ENCODE measurements at regions not wholly inside any gene's neighbourhood (a gene's known extent, or its start where the extent isn't known, plus 50 kb on each side); places are given as distances from the start of the nearest gene placed in this dataset.

DNA sequence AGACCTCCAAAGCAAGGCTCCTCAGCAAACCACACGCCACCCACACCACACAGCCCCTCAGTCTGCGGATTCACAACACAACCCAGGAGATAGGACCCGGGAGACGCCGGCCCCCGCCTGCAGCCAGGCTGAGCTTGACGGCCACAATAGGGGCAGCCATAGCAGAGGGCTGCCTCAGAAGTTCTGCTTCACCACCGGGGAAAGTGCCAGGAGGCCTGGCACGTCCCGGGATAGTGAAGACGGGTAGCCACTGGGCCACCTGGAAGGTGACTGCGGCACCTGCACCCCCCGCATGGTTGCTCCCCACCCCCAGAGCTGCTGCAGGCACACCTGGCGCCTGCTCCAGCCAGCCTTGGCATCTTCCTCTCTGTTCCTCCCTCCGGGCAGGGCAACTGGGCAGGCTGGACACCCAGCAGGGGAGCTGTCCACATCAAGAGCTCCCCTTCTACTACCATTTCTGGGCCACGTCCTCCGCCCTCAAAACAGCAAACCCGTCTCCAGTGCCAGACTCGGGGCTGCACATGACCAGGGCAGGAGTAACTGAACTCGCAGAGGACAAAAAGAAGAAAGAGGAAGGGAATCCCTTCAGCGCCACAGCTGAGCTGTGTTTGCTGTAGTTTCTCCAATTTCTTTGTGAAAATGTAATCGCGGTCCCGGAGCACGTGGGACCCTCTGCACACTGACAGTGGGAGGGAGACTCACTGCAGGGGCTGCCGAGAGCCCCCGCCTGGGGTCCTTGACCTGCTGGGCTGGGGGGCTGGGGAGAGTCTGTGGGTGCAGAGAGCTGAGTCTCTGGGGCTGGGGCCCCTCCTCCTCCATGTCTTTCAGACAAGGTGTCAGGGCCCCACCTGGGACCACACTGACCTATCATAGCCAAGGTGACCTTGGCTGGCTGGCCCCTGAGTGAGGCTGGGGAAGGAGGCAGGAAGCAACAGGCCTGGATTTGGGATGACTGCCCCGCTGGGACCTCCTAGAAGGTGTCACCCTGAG lies 74.2 kb upstream of the C14orf180 start:
- DNase-seq, result no peak

DNA sequence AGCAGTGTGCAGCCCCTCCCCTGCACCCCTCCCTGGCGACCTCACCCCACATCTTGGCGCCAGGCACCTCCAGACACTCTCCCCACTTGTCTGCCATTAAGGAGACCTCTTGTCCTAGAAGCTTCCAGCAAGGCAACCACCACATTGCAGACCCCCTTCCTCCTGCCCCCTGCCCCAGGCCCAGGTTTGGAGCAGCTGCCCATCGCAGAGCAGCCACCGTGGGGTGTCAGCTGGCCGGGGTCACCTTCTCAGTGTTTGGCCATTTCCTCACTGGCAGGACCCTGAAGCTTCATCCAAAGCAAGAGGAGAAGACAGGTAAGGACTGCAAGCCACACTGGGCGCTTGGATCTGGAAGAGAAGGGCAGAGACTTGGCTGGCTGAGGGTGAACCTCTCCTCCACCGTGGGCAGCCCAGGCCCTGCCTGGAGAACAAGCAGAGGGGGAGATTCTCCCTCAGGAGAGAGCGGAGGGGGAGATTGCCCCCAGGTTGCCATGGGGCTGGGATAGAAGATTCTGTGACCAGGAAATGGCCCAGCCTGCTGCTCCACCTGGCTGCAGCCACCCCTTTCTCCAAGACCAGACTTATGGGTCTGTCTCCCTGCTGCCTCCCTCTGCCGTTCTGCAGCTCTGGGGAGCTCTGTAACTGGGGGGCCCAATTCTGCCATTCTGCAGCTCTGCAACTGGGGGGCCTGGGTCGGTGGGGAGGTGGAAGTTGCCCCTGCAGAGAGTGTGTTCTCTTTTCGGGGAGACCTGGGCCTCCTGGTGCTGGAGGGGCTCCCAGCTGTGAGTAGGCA lies 72.9 kb upstream of the C14orf180 start:
- DNase-seq, result no peak

DNA sequence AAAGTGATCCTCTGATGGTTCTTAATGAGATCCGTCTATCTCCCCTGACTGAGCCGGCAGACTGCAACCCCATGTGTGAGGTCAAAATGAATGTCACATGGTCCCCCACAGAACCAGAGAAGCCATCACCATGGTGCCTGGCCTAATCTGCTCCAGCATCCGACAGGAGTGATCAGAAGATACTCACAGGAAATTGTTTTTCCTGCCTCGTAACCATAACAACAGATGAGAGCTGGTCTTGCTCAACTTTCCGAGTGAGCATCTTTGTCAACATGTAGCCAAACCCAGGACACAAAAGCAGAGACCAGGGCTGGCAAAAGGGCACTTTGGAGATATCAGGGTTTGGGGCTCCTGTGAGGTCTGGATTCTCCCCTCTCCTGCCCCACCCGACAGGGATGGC lies 72.1 kb upstream of the C14orf180 start:
- no peak for DNase-seq

DNA sequence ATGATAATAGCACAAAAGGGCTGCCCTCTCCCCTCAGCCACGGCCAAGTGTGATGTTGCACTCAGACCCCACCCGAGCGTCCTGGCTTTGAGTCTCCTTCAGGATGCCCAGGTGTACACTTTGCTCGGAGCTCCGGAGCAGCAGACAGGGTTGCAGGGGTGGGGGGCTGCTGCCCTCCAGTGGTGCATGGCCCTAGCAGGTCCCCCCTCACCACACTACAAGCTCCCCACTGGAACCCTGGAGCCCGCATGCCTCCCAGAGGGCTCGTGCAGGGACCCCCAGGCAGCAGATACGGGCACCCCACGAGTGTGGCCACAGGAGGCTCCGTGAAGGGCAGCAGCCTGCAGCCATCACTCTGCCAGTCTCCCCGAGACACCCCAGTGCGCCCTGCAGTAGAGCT lies 69.9 kb upstream of the C14orf180 start:
- no peak for DNase-seq

DNA sequence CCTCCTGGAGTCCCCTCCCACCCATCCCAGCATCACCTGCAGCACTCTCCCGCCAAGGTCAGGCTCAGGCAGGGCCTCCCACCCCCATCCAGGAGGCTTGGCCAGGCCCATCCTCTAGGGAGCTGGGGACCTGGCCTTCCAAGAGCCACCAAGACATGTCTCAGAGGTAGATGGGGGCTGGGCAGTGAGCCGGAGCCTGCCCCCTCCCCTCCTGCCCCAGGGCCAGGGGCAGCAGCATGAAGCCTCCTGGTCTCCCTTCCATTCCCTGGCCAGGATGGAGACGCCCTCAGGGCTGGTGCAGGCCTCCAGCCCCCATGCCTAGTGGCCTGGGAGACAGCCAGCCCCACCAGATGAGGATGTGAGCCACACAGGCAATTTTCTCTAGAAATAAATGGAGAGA lies 69.3 kb upstream of the C14orf180 start:
- DNase-seq, result no peak

DNA sequence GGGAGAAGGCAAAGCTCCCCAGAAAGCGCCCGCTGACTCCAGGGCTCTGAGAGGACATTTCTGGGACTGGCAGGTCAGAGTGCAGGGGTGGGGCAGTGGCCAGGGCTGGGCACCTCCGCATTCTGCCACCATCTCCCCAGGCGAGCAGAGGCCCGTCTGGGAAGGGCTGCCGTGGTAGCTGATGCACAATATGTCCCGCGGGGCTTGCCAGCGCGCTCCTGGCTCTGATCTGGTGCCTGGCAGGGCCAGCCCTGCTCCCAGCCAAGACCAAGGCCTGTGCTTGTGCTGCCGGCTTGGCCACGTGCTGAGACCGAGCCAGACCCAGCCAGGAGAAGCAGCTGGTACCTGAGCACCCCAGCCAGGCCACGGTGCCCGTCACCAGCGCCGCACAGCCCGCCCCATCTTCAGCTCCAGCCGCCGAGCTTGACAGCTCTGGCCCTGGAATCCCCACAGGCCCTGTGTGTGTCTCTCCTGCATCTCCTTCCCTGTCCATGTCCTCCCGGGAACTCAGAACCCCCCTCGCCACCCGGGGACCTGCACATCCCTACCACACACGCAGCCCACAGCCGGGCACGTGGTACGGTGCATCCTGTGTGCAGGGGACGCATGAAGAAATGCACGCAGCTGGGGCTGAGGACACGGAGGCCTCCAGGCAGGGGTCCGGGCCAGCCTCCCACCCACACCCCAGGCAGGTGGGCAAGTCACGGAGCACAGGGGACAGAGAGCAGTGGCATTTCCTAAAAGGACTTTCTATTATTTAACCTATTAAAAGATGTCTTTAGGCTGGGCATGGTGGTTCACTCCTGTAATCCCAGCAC lies 68.6 kb upstream of the C14orf180 start:
- no peak for DNase-seq

DNA sequence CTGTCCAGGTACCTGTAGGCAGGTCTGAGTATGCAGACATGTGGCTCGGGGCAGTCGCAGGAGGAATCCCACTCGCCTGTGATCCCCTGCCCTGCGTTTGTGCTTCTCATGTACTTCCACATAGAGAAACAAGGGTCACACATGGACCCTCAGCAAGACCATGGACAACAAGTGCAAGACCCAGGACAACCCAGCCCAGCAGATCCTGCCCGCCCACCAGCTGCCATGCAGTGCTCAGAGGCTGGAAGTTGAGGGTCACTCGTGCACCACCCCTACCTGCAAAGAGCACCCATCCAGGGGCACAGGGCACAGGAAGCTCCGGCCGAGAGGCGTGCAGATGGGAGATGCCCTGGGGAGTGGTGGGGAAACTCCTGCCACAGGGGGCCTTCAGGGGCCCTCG lies 67.5 kb upstream of the C14orf180 start:
- DNase-seq, result no peak

DNA sequence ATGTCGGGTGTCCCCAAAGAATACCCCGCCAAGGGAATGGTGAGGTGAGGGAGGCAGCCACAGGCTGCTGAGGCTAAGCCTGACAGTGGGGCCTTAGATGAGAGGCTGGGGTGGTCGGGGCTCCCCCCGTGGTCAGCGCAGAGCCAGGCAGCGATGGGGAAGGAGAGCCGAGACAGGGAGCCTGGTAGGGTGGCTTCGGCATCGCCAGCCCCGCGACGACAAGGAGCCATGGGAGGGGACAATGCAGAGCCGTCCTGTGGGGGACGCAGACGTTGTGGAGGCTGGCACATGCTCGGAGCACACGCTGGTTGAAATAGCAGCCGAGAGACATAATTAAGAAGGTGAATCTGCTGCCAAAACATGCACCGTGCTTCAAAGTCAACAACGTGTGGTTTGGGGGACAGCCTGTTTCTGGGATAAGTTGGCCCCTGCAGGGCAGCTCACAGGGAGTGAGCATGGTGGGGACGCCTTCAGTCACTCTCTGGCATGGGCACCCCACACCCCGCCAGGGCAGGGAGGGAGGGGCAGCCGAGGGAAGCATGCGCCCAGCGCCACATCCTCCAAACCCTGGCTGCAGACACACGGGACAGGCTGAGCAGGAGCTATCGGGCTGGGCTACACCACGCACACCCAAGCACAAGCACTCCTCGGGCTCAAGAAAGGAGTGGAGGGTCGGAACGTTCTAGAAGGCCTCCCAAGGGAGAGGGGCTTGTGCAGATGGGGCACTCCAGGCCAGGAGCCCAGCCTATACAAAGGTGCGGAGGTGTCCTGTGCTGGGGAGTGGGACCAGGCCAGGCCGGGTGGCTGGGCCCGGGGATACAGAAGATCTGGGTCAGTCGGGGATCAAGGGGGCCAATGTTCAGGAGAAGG lies 66.6 kb upstream of the C14orf180 start:
- DNase-seq, result no peak

DNA sequence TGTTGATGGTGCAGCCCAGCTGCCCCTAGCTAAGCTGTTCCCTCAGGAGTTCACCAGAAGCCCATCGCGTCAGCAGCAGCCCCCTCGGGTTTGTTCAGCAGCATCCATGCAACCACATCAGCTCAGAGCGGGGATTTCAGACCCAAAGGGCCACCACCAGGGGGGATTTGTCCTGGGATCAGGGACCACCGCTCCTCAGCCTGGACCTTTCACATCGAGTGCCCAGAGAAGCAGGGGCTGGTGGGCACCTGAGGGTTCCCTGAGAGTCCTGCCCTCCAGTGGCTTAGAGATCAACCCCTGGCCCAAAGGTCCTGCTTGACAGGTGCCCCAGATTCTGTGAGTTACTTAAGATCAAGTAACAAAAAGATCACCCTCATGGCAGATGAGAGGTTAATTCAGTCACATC lies 65.9 kb upstream of the C14orf180 start:
- no peak for DNase-seq

DNA sequence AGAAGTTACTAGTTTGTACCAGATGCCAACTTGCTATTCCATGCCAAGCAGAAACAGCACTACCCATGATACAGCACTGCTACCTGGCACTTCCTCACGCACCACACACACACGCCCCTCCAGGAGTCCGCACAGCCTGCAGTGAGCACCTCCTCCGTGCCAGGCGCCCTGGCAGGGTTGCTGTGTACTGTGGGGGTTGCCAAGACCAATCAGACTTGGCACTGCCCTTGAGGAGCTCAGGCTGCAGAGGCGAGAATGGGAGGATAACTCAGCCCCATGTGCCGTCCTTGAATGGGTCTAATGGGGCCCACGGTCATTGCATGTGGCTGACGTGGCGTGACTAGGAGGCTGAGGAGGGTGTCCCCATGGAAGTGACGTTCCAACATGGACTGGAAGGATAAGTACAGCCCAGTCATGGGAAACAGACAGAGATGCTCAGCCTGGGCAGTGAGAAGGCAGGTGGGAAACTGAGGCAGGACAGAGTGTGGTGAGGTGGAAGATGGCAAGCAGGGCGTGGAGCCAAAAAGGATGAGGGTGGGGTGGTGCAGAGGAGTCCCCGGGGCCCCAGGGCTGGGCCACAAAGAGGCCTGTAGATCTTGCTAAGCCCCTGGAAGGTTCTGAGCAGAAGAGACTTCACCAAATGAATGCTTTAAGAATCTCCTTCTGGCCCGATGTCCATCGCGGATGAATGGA lies 65.3 kb upstream of the C14orf180 start:
- no peak for DNase-seq

DNA sequence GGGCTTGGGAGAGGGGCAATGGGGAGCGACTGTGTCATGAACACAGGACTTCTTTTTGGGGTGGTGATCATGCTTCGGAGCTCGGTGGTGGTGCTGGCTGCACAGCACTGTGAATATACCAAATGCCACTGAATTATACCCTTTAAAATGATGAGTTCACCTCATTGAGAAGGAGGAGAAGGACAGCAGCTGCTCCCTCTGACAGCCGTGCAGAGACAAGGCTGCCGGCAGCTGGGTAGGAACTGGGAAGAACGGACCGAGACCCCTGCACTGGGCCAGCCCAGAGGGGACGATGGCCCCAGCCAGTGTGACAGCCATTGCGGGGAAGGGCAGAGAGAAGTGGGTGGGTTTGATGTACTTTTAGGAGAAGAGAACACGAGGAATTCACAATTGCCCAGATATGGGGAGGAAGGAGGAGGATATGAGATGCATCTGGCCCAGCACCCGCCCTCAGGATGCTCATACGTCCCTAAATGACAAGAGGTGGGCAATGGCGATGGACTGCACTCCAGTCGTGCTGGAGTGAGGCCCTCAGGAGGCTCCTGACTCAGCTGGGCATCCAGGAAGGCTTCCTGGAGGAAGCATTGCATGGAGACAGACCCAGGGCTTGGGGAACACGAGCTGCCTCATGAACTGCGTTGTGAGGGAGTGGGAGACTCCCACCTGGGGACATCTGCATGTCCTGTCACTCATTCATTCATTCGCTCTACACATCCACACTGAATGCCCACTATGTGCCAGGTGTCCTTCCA lies 64.3 kb upstream of the C14orf180 start:
- DNase-seq, result no peak

DNA sequence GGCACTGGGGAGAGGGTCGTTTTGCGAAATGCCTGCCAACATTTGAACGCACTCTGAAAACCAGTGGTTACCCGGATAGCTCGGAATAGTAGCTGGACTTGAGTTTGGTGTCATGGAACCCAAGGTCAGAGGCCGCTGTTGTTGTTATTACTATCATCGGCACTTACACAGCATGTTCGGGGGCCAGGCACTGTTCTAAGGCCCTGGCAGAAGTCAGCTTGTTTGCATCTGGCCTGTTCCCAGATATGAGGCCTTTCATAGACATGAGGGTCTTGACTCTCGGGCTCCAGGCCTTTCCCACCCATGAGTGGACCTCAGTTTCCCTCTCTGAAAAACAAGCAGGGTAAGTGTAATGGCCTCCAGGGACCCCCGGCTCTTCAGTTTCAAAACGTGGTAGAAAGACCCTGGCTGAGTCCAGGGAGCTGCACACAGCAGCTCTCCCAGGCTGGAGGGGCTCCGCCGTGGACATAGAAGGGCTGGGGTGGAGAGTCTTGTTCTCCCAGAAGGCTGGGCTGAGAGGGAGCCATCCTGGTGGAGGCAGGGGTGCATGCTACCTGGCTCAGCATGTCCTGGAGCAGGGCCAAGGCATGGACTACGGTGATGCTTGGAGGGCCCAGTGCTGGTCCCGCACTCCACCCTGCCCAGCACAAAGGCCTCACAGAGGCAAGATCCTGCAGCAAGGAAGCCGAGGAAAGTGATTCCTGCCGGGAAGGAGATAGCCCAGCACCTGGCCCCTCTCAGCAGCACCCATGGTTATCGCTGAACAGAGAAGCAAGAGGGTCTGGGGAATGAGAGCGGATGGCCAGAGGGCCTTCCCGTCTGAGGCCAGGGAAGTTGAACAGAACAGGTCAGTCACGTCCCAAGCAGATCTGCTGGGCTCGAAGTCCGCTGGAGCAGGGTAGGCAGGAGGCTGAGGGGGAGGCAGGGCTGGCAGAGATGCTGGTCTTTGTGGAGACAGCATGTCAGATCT lies 63.5 kb upstream of the C14orf180 start:
- no peak for DNase-seq

DNA sequence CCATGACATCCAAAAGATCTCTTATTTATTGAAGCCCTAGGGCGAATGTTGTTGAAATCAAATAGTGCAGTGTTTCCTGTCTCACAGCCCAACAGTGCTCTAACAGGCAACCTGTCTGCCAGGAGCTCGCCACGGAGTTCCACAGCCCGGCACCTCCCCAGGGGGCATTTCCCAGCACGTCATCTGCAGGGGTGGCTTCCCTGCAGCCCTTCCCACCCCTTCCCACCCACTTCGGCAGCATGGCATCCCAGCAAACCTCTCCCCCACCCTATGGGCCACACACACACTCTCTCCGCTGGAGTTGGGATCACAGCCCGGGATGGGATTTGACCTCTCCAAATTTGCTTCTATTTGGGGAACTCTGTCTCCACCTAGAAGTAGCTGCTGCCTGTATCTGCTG lies 62.7 kb upstream of the C14orf180 start:
- no peak for DNase-seq

DNA sequence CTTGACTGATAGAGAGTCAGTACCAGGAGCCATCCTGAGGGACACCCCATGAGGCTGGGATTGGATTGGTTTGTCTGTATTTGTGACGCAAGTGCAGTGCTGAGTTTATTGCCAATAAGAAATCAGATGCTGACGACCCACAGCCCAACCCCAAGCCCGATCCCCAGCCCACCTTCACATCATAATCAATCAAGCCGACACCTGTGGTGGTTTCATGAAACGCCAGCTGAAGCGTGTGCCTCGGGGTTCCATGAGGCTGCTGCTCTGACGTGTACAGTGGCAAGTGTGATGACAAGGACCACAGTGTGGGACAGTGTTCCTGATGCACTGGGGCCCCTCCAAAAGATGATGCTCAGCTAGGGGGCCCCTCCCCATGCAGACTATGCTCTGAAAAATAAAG lies 62.1 kb upstream of the C14orf180 start:
- no peak for DNase-seq

DNA sequence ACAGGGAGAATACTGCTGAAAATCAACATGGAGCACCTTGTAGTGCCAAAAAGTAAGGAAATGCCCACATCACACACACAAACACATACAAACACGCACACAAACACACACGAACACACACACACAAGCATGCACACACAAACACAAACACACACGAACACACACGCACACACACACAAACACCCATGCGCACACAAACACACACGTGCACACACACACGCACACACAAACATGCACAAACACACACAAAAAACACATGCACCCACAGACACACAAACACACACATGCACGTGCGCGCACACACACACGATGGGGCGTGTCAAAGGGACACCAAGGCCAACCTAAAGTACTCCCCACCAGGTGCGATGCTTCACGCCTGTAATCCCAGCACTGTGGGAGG lies 61.7 kb upstream of the C14orf180 start:
- DNase-seq, result no peak

DNA sequence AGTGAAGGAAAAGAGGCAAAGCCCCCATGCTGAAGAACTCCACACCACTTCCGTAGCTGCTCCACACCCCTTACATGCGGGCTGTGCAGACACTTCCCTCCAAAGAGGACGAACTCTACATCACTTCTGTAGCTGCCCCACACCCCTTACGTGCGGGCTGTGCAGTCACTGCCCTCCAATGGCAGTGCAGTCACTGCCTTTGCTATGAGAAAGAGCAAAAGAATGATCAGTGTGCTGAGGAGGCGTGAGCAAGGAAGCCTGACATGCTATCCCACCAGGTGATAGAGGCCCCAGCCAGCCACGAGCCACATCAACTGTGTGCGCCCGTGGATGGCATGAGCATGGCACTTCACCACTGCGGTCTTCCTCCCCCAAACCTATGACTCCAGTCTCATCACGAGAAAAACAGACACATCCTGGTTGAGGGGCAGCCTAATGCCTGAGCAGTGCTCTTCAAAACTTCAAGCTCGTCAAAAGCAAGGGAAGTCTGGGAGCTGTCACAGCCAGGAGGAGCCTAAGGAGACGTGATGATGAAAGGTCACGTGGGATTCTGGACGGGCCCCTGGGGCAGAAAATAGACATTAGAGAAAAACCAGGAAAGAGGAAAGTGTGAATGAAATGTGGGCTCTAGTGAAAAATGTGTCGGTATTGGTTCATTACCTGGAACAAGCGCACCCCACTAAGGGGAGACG lies 60.8 kb upstream of the C14orf180 start:
- no peak for DNase-seq

DNA sequence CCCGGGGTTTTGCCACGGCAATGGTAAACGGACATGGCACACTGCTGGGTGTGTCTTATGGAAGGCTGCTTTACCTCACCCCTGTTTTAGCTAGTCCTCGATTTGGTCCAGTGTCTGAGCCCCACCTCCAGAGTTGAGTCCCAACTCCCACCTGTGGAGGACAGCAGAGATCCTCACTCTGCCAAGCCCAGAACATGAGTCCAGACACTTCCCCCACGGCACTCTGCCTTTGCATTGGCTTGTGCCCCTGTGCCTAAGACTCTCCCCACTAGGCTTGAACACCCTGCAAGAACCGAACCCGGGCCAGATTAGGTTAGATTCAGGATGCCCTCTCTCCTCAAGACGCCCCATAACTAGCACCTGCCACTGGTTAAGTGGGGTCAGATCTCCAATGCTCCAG lies 59.8 kb upstream of the C14orf180 start:
- DNase-seq, result no peak

DNA sequence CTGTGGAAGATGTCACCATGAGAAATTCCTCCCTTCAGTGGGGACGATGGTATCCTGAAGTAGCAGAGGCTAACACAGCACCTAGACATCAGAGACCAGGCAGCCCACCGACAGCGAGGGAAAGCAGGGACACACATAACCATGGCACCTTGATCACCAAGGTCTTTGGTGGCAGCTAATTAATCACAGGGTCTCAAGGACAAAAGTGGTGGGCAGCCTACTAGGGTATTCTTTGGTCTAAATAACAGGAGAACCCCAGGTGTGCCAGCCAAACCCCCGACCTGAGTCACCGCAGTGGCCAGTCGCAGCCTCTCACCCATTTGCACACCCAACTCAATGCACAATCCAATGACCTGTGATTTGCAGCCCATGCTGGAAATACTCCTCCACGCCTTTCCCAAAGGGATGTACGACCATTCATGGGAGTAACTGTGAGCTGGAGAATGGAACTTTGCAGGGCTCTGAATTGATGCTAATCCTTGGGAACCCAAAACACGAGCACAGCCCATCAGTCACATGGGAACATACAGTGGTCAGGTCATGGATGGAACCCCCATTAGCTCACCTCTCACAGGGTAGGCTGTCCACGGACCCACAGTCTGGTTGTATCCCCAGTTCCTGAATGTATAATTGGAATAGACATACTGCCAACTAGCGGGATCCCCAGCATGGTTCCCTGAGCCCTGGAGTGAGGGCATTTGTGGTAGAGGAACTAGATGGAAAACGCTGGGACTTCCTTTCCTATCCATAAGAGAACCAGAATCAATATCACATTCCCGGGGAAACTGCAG lies 58.7 kb upstream of the C14orf180 start:
- DNase-seq, result no peak
